ENCODE measurements at regions not wholly inside any gene's neighbourhood (a gene's known extent, or its start where the extent isn't known, plus 50 kb on each side); places are given as distances from the start of the nearest gene placed in this dataset.
"Not testable (repeated sequence)": the region's sequence is repeated elsewhere in the genome, so short reads cannot be mapped to it uniquely, and the experiment has no call there.

GRCh38 chr3:39637807-39638206 lies 170.3 kb downstream of the MOBP start:
- no peaks in the 10 kb centered on the region for H3K36me3 ChIP-seq
- WGBS, 2 donors (ENCODE audit: low coverage in 1 of 2): 67 to 100% methylated on average over 1 of the region's 1 CpG
- no peak overlapping the region for H3K27ac ChIP-seq
- no peak overlapping the region for H3K4me3 ChIP-seq
- H3K27me3 ChIP-seq: no peaks in the 10 kb centered on the region
- TF ChIP-seq EP300 (IDR thresholded peaks at IDR 0.05): no peak
- TF ChIP-seq POLR2A (IDR thresholded peaks at IDR 0.05): no peak
- no peak for TF ChIP-seq CTCF (IDR thresholded peaks at IDR 0.05)
- no peak for TF ChIP-seq POLR2AphosphoS5 (IDR thresholded peaks at IDR 0.05)
- H3K9me3 ChIP-seq: no peaks in the 10 kb centered on the region
- H3K4me1 ChIP-seq: no peaks in the 10 kb centered on the region
- ATAC-seq: no peak

DNA sequence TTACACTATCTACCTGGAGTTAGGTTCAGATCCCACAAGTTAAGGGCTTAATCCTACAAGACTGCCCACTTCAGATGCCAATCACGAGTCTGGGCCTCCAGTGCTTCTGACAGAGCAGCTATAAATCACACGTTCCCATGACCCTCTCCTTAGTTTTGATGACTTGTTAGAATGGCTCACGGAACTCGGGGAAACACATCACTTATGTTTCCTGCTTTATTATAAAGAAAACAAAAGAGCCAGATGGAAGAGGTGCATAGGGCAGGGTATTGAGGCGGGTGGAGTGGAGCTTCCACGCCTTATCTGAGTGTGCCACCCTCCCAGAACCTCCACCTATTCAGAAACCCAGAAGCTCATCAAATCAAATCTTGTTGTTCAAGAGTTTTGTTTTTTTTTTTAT lies 170.8 kb downstream of the MOBP start:
- no peak overlapping the region for H3K4me3 ChIP-seq
- H3K4me1 ChIP-seq: no peaks in the 10 kb centered on the region
- no peaks in the 10 kb centered on the region for H3K36me3 ChIP-seq
- peaks cover 1% of the 10 kb centered on the region for H3K27me3 ChIP-seq
- ATAC-seq: no peak
- no peak for TF ChIP-seq EP300 (IDR thresholded peaks at IDR 0.05)
- TF ChIP-seq CTCF (IDR thresholded peaks at IDR 0.05): no peak
- no peak for TF ChIP-seq POLR2A (IDR thresholded peaks at IDR 0.05)
- TF ChIP-seq POLR2AphosphoS5 (IDR thresholded peaks at IDR 0.05): no peak
- H3K9me3 ChIP-seq: no peaks in the 10 kb centered on the region
- 48 to 69% methylated on average over 3 to 6 of the region's 6 CpGs for WGBS, 2 donors (ENCODE audit: low coverage in 1 of 2)
- no peak overlapping the region for H3K27ac ChIP-seq

DNA sequence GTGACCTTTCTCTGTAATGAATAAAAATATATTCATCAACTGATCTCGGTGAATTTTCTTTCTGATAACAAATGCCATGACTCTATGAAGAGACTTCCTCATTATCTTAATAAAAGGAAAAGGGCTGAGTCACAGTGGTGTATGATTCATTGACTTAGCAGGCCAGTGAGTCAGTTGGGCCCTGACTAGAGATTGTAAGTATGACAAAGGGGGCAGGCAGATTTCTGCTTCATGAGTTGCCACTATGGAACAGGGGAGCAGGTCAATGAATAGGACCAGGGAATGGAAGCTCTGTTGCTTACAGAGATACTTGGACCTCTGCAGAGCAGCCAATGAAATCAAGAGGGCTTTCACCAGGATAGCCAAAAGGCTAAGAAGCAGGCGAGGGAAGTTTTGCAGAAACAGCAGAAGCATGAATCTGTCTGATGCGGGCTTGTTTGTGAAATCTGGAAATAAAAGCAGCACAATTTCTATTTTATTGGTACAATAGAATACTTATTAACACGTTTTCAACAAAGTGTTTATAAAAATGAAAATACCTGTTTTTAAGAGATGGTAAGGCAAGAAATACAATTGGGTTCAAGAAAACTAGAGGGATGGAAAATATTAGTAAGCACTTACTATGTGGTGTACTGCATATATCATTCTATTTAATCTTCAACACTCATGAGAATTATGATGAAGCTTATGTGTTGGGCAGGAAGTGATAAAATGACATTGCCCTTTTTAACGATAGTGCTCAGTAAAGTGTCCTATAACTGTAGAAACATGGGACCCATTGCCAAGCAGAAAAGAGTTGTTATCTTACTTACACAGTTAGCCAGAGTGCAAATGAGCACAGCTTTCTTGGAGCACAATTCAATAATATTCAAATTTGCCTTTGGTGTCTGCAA lies 169.8 kb upstream of the MYRIP start:
- Histone ChIP-seq H3K36me3 (no peaks in the 10 kb centered on the region), H3K4me1 (no peaks in the 10 kb centered on the region), H3K27ac (no peak overlapping the region), H3K4me3 (no peak overlapping the region), H3K9me3 (no peaks in the 10 kb centered on the region), H3K27me3 (peaks cover 7% of the 10 kb centered on the region)
- WGBS, 2 donors (ENCODE audit: low coverage in 1 of 2): 45 to 63% methylated on average over 5 of the region's 5 CpGs
- TF ChIP-seq POLR2AphosphoS5 (IDR thresholded peaks at IDR 0.05): no peak
- TF ChIP-seq CTCF (IDR thresholded peaks at IDR 0.05): no peak
- TF ChIP-seq POLR2A (IDR thresholded peaks at IDR 0.05): no peak
- no peak for TF ChIP-seq EP300 (IDR thresholded peaks at IDR 0.05)
- no peak for ATAC-seq

GRCh38 chr3:39641274-39641673 lies 168.1 kb upstream of the MYRIP start:
- Histone ChIP-seq H3K4me1 (no peaks in the 10 kb centered on the region), H3K27me3 (peaks cover 7% of the 10 kb centered on the region), H3K36me3 (no peaks in the 10 kb centered on the region), H3K27ac (no peak overlapping the region), H3K9me3 (no peaks in the 10 kb centered on the region), H3K4me3 (no peak overlapping the region)
- TF ChIP-seq POLR2AphosphoS5 (IDR thresholded peaks at IDR 0.05): no peak
- no peak for TF ChIP-seq POLR2A (IDR thresholded peaks at IDR 0.05)
- no peak for TF ChIP-seq CTCF (IDR thresholded peaks at IDR 0.05)
- no peak for TF ChIP-seq EP300 (IDR thresholded peaks at IDR 0.05)
- 86% methylated on average over 4 of the region's 4 CpGs; no CpG with 5 or more reads in 1 of the 2 donors for WGBS, 2 donors (ENCODE audit: low coverage in 1 of 2)
- ATAC-seq: no peak

DNA sequence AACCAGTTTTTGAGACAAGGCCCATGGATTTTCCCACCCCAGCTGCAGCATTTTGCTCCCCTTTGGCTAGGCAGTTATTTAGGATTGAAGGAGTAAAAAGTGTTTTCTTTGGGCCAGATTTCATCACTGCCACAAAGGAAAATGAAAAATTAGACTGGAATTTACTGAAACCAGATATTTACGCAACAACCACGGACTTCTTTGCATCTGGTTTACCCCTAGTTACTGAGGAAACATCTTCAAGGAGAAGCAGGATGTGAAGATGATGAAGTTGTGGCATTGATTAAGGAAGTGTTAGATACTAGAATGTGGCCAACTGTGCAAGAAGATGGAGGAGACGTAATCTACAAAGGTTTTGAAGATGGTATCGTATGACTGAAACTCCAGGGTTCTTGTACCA lies 165.2 kb upstream of the MYRIP start:
- 58 to 63% methylated on average over 4 of the region's 4 CpGs for WGBS, 2 donors (ENCODE audit: low coverage in 1 of 2)
- TF ChIP-seq POLR2A (IDR thresholded peaks at IDR 0.05) (no peak), EP300 (IDR thresholded peaks at IDR 0.05) (no peak), CTCF (IDR thresholded peaks at IDR 0.05) (no peak), POLR2AphosphoS5 (IDR thresholded peaks at IDR 0.05) (no peak)
- H3K27ac ChIP-seq: no peak overlapping the region
- ATAC-seq: no peak
- H3K4me1 ChIP-seq: no peaks in the 10 kb centered on the region
- peaks cover 7% of the 10 kb centered on the region for H3K27me3 ChIP-seq
- H3K36me3 ChIP-seq: no peaks in the 10 kb centered on the region
- peaks cover 0 to 6% (median 0%) of the 10 kb centered on the region in 3 donors for H3K9me3 ChIP-seq
- H3K4me3 ChIP-seq: no peak overlapping the region

GRCh38 chr3:39651256-39651655 lies 158.2 kb upstream of the MYRIP start:
- not testable (repeated sequence) for H3K27ac ChIP-seq, H3K4me1 ChIP-seq, H3K4me3 ChIP-seq, H3K27me3 ChIP-seq, H3K9me3 ChIP-seq, ATAC-seq, H3K36me3 ChIP-seq
- 40% methylated on average over 1 of the region's 19 CpGs; no CpG with 5 or more reads in 1 of the 2 donors for WGBS, 2 donors (ENCODE audit: low coverage in 1 of 2)

All from gastroesophageal sphincter (tissue), 4 donors.